ENCODE measurements at regions not wholly inside any gene's neighbourhood (a gene's known extent, or its start where the extent isn't known, plus 50 kb on each side); places are given as distances from the start of the nearest gene placed in this dataset.

- no peak for DNase-seq (ENCODE audit: low read depth in 2 of 2, low spot score in 1 of 2)
These were observed 131.3 kb downstream of the C11orf87 start for GRCh38 chr11:109553284-109553683.

GRCh38 chr11:109554951-109555350 lies 133.0 kb downstream of the C11orf87 start:
- DNase-seq (ENCODE audit: low read depth in 2 of 2, low spot score in 1 of 2), result no peak

GRCh38 chr11:109564241-109564640 lies 142.3 kb downstream of the C11orf87 start:
- no peak for DNase-seq (ENCODE audit: low read depth in 2 of 2, low spot score in 1 of 2)

GRCh38 chr11:109582470-109582869 lies 160.5 kb downstream of the C11orf87 start:
- no peak for DNase-seq (ENCODE audit: low read depth in 2 of 2, low spot score in 1 of 2)

GRCh38 chr11:109584001-109584972 lies 162.3 kb downstream of the C11orf87 start:
- DNase-seq (ENCODE audit: low read depth in 2 of 2, low spot score in 1 of 2), result no peak

- DNase-seq (ENCODE audit: low read depth in 2 of 2, low spot score in 1 of 2), result no peak
These were observed 164.8 kb downstream of the C11orf87 start for GRCh38 chr11:109586789-109587188.

- no peak for DNase-seq (ENCODE audit: low read depth in 2 of 2, low spot score in 1 of 2)
These were observed 168.8 kb downstream of the C11orf87 start for GRCh38 chr11:109590782-109591181.

- DNase-seq (ENCODE audit: low read depth in 2 of 2, low spot score in 1 of 2), result no peak
These were observed 175.3 kb downstream of the C11orf87 start for GRCh38 chr11:109597336-109597735.

- DNase-seq (ENCODE audit: low read depth in 2 of 2, low spot score in 1 of 2), result no peak
These were observed 182.8 kb downstream of the C11orf87 start for GRCh38 chr11:109604481-109605400.

GRCh38 chr11:109606256-109606655 lies 184.3 kb downstream of the C11orf87 start:
- no peak for DNase-seq (ENCODE audit: low read depth in 2 of 2, low spot score in 1 of 2)

GRCh38 chr11:109609454-109610185 lies 187.6 kb downstream of the C11orf87 start:
- DNase-seq (ENCODE audit: low read depth in 2 of 2, low spot score in 1 of 2), result no peak

- DNase-seq (ENCODE audit: low read depth in 2 of 2, low spot score in 1 of 2), result no peak
These were observed 190.5 kb downstream of the C11orf87 start for GRCh38 chr11:109612496-109612895.

GRCh38 chr11:109619498-109619897 lies 197.5 kb downstream of the C11orf87 start:
- no peak for DNase-seq (ENCODE audit: low read depth in 2 of 2, low spot score in 1 of 2)

GRCh38 chr11:109629734-109630133 lies 207.7 kb downstream of the C11orf87 start:
- no peak for DNase-seq (ENCODE audit: low read depth in 2 of 2, low spot score in 1 of 2)

- no peak for DNase-seq (ENCODE audit: low read depth in 2 of 2, low spot score in 1 of 2)
These were observed 219.6 kb downstream of the C11orf87 start for GRCh38 chr11:109641549-109641948.

- DNase-seq (ENCODE audit: low read depth in 2 of 2, low spot score in 1 of 2), result no peak
These were observed 222.2 kb downstream of the C11orf87 start for GRCh38 chr11:109644152-109644551.

GRCh38 chr11:109648804-109649203 lies 226.8 kb downstream of the C11orf87 start:
- DNase-seq (ENCODE audit: low read depth in 2 of 2, low spot score in 1 of 2), result no peak

GRCh38 chr11:109654091-109654490 lies 232.1 kb downstream of the C11orf87 start:
- DNase-seq (ENCODE audit: low read depth in 2 of 2, low spot score in 1 of 2), result no peak

GRCh38 chr11:109658190-109658589 lies 236.2 kb downstream of the C11orf87 start:
- no peak for DNase-seq (ENCODE audit: low read depth in 2 of 2, low spot score in 1 of 2)

- DNase-seq (ENCODE audit: low read depth in 2 of 2, low spot score in 1 of 2), result no peak
These were observed 245.7 kb downstream of the C11orf87 start for GRCh38 chr11:109667719-109668118.

All from stimulated activated CD8-positive, alpha-beta memory T cell treated with anti-CD3 and anti-CD28 coated beads, Interleukin-4, amount 100 ng/mL, for 4 hours (primary cell).